ENCODE measurements at regions not wholly inside any gene's neighbourhood (a gene's known extent, or its start where the extent isn't known, plus 50 kb on each side); places are given as distances from the start of the nearest gene placed in this dataset.

DNA sequence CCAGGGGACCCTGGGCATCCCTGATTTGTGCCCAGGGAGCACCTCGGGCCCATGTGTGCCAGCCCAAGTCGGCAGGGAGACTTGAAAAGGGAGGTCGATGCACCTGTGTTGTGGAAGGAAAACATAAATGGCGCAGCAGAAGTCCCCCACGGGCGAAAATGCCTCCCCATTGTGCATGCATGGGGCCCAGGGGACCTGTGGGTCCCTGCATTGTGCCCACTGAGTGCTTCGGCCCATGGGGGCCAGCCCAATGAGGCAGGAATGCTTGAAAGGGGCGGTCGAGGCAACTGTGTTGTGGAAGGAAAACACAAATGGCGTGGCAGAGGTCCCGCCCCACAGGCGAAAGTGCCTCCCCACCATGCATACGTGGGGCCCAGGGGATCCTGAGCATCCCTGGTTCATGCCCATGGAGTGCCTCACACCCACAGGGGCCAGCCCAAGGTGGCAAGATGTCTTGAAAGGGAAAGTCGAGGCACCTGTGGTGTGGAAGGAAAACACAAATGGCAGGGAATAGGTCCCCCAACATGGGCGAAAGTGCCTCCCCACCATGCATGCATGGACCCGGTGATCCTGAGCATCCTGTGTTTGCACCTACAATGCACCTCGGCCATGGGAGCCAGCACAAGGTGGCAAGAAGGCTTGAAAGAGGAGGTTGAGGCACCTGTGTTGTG is 368.0 kb downstream of the ALG10 start:
- Histone ChIP-seq H3K4me3 (no peak overlapping the region), H3K9me3 (no peaks in the 10 kb centered on the region), H3K36me3 (no peaks in the 10 kb centered on the region), H3K27ac (no peak overlapping the region), H3K27me3 (no peaks in the 10 kb centered on the region), H3K4me1 (no peaks in the 10 kb centered on the region), H3K9ac (ENCODE audit: low read depth in 2 of 2, low read length in 2 of 2) (no peak overlapping the region)
- intact Hi-C loops (cut with DNase I) = no loop called here
- TF ChIP-seq, protein P1, sequence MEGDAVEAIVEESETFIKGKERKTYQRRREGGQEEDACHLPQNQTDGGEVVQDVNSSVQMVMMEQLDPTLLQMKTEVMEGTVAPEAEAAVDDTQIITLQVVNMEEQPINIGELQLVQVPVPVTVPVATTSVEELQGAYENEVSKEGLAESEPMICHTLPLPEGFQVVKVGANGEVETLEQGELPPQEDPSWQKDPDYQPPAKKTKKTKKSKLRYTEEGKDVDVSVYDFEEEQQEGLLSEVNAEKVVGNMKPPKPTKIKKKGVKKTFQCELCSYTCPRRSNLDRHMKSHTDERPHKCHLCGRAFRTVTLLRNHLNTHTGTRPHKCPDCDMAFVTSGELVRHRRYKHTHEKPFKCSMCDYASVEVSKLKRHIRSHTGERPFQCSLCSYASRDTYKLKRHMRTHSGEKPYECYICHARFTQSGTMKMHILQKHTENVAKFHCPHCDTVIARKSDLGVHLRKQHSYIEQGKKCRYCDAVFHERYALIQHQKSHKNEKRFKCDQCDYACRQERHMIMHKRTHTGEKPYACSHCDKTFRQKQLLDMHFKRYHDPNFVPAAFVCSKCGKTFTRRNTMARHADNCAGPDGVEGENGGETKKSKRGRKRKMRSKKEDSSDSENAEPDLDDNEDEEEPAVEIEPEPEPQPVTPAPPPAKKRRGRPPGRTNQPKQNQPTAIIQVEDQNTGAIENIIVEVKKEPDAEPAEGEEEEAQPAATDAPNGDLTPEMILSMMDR (IDR thresholded peaks at IDR 0.05) = no peak
- DNase-seq = no peak

DNA sequence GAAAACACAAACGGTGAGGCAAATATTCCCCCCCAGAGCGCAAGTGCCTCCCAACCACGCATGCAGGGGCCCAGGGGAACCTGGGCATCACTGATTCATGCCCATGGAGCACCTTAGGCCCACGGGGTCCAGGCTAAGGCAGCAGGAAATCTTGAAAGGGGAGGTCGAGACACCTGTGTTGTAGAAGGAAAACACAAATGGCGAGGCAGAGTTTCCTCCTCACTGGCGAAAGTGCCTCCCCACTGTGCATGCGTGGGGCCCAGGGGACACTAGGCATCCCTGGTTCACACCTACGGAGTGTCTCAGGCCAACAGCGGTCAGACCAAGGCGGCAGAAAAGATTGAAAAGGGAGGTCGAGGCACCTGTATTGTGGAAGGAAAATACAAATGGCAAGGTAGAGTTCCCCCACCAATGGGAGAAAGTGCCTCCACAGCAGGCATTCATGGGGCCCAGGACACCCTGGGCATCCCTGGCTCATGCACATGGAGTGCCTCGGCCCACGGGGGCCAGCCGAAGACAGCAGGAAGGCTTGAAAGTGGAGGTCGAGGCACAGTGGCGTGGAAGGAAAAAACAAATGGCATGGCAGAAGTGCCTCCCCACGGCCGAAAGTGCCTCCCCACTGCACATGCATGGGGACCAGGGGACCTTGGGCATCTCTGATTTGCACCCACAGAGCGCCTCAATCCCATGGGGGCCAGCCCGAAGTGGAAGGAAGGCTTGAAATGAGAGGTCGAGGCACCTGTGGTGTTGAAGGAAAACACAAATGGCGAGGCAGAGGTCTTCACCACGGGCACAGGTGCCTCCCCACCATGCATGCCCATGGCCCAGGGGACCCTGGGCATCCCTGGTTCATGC is 368.8 kb downstream of the ALG10 start:
- no peak for DNase-seq
- no peaks in the 10 kb centered on the region for H3K27me3 ChIP-seq
- no peak overlapping the region for H3K4me3 ChIP-seq
- H3K36me3 ChIP-seq = no peaks in the 10 kb centered on the region
- no peaks in the 10 kb centered on the region for H3K4me1 ChIP-seq
- no peaks in the 10 kb centered on the region for H3K9me3 ChIP-seq
- TF ChIP-seq, protein P1 (IDR thresholded peaks at IDR 0.05) = no peak
- no peak overlapping the region for H3K9ac ChIP-seq (ENCODE audit: low read depth in 2 of 2, low read length in 2 of 2)
- intact Hi-C loops (cut with DNase I) = no loop called here
- H3K27ac ChIP-seq = no peak overlapping the region

DNA sequence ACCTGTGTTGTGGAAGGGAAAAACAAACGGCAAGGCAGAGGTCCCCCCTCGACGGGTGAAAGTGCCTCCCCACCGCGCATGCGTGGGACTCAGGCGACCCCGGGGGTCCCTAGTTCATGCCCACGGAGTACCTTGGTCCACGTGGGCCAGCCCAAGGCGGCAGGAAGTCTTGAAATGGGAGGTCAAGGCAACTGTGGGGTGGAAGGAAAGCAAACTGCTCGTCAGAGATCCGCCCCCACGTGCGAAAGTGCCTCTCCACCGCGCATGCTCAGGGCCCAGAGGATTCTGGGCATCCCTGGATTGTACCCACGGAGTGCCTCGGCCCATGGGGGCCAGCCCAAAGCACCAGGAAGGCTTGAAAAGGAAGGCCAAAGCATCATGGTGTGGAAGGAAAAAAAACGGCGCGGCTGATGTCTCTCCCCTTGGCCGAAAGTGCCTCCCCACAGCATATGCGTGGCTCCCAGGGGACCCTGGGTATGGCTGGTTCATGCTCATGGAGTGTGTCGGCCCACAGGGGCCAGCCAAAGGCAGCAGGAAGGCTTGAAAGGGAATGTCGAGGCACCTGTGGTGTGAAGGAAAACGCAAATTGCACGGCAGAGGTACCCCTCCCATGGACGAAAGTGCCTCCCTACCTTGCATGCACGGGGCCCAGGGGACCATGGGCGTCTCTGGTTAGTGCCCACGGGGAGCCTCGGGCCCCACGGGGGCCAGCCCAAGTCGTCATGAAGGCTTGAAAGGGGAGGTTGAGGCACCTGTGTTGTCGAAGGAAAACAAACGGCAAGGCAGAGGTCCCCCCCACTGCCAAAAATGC is 369.7 kb downstream of the ALG10 start:
- Histone ChIP-seq H3K27me3 (no peaks in the 10 kb centered on the region), H3K27ac (no peak overlapping the region), H3K4me3 (no peak overlapping the region), H3K4me1 (no peaks in the 10 kb centered on the region), H3K9ac (ENCODE audit: low read depth in 2 of 2, low read length in 2 of 2) (no peak overlapping the region), H3K9me3 (no peaks in the 10 kb centered on the region), H3K36me3 (no peaks in the 10 kb centered on the region)
- intact Hi-C loops (cut with DNase I) = no loop called here
- no peak for DNase-seq
- TF ChIP-seq, protein P1 (IDR thresholded peaks at IDR 0.05) = no peak

DNA sequence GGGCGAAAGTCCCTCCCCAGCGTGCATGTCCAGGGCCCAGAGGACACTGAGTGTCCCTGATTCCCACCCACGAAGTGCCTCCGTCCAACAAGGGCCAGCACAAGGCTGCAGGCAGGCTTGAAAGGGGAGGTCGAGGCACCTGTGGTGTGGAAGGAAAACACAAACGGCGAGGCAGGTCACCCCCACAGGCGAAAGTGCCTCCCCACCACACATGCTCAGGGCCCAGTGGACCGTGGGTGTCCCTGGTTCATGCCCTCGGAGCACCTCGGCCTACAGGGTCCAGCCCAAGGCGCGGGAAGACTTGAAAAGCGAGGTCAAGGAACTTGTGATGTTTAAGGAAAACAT is 370.4 kb downstream of the ALG10 start:
- Histone ChIP-seq H3K9ac (ENCODE audit: low read depth in 2 of 2, low read length in 2 of 2) (no peak overlapping the region), H3K4me3 (no peak overlapping the region), H3K27ac (no peak overlapping the region), H3K9me3 (no peaks in the 10 kb centered on the region), H3K36me3 (no peaks in the 10 kb centered on the region), H3K4me1 (no peaks in the 10 kb centered on the region), H3K27me3 (no peaks in the 10 kb centered on the region)
- TF ChIP-seq, protein P1 (IDR thresholded peaks at IDR 0.05) = no peak
- DNase-seq = no peak
- intact Hi-C loops (cut with DNase I) = no loop called here

DNA sequence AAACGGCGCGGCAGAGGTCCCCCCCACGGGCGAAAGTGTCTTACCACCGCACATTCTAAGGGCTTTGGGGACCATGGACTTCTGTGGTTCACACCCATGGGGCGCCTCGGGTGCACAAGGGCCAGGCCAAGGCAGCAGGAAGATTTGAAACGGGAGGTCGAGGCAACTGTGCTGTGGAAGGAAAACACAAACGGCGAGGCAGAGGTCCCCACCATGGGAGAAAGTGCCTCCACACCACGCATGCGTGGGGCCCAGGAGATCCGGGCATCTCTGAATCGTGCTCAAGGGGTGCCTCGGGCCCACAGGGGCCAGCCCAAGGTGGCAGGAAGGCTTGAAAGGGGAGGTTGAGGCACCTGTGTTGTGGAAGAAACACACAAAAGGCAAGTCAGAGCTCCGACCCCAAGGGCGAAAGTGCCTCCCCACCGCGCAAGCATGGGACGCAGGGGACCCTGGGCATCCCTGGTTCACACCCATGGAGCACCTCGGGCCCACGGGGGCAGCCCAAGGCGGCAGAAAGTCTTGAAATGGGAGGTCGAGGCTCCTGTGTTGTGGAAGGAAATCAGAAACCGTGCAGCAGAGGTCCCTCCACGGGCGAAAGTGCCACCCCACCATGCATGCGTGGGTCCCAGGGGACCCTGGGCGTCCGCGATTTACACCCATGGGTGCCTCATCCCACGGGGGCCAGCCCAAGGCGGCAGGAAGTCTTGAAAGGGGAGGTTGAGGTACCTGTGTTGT is 371.0 kb downstream of the ALG10 start:
- H3K27me3 ChIP-seq = no peaks in the 10 kb centered on the region
- intact Hi-C loops (cut with DNase I) = no loop called here
- H3K4me1 ChIP-seq = no peaks in the 10 kb centered on the region
- TF ChIP-seq, protein P1 (IDR thresholded peaks at IDR 0.05) = no peak
- no peak overlapping the region for H3K9ac ChIP-seq (ENCODE audit: low read depth in 2 of 2, low read length in 2 of 2)
- no peaks in the 10 kb centered on the region for H3K9me3 ChIP-seq
- no peak overlapping the region for H3K27ac ChIP-seq
- H3K4me3 ChIP-seq = no peak overlapping the region
- no peak for DNase-seq
- no peaks in the 10 kb centered on the region for H3K36me3 ChIP-seq
